Caco-2 (cell line): ENCODE measurements at regions not wholly inside any gene's neighbourhood (a gene's known extent, or its start where the extent isn't known, plus 50 kb on each side); places are given as distances from the start of the nearest gene placed in this dataset.
A peak's percentile ranks its signal among the peaks of the same experiment; 100 is the strongest.

ENCODE experiments used
- BruUV-seq: library from RNA; stranded (reverse); fragments of 400-500 nt; replicated peaks from 2 replicates; lab custom pipeline; 2021; lab: Mats Ljungman, UMichigan
- CTCF ChIA-PET: fragments of 300-600 bp; sonication (Branson Sonifier 250); formaldehyde crosslinking; loops from one replicate; lab custom pipeline; 2022; ENCODE audit warnings: antibody characterized with exemption; lab: Charles Lee
- POLR2A ChIA-PET: fragments of 300-600 bp; sonication (Branson Sonifier 250); formaldehyde crosslinking; loops from one replicate; lab custom pipeline; 2022; ENCODE audit warnings: antibody characterized with exemption; lab: Charles Lee
- DNase-seq, 2 experiments: peaks; one replicate each; pipeline versions ENCODE4 v3.0.0 to v3.0.0-alpha.2; 2020 to 2022
- H3K27me3 ChIP-seq: replicated peaks from 2 replicates; pipeline ENCODE4 v1.6.0; 2011; ENCODE audit warnings: low read length; ENCODE audit not compliant: control insufficient read depth, insufficient read depth
- H3K36me3 ChIP-seq: 2 replicates; pipeline ENCODE4 v1.5.1; 2011; ENCODE audit warnings: low read length; ENCODE audit not compliant: control insufficient read depth, insufficient read depth
- H3K4me1 ChIP-seq: fragments of 250-450 bp; sonication (Bioruptor Pico); 2 replicates; pipeline ENCODE4 v1.5.1; 2020; ENCODE audit warnings: mild to moderate bottlenecking
- H3K4me3 ChIP-seq: 2 replicates; pipeline ENCODE4 v1.5.1; 2011; ENCODE audit warnings: low read depth, mild to moderate bottlenecking, control low read depth, low read length
- H3K9me3 ChIP-seq: fragments of 250-450 bp; sonication (Bioruptor Pico); 2 replicates; pipeline ENCODE4 v1.5.1; 2020; ENCODE audit warnings: mild to moderate bottlenecking, moderate library complexity
- H3K27ac Mint-ChIP-seq: one replicate; pipeline ENCODE4 v1.8.0; 2022; ENCODE audit warnings: mixed read lengths; ENCODE audit not compliant: unreplicated experiment
- H3K27me3 Mint-ChIP-seq: one replicate; pipeline ENCODE4 v1.8.0; 2022; ENCODE audit warnings: mixed read lengths; ENCODE audit not compliant: insufficient read depth, unreplicated experiment
- H3K36me3 Mint-ChIP-seq: one replicate; pipeline ENCODE4 v1.8.0; 2022; ENCODE audit warnings: mild to moderate bottlenecking, mixed read lengths; ENCODE audit not compliant: insufficient read depth, unreplicated experiment
- H3K4me1 Mint-ChIP-seq: one replicate; pipeline ENCODE4 v1.8.0; 2022; ENCODE audit warnings: low read depth, mixed read lengths; ENCODE audit not compliant: unreplicated experiment
- H3K4me3 Mint-ChIP-seq: one replicate; pipeline ENCODE4 v1.8.0; 2022; ENCODE audit warnings: mild to moderate bottlenecking, moderate library complexity, mixed read lengths; ENCODE audit not compliant: unreplicated experiment
- H3K9me3 Mint-ChIP-seq: one replicate; pipeline ENCODE4 v1.8.0; 2022; ENCODE audit warnings: mixed read lengths; ENCODE audit not compliant: unreplicated experiment
- CTCF ChIP-seq, 2 experiments: fragments of 200-600 bp in 1 of 2; IDR thresholded peaks; 1 replicate in 1 of 2; 2 replicates in 1 of 2; pipeline versions ENCODE4 v1.5.1 to v1.8.0; 2011 to 2022; ENCODE audit warnings: antibody characterized with exemption in 1 of 2, control low read depth in 1 of 2, inconsistent platforms in 1 of 2, low read depth in 1 of 2, low read length in 1 of 2, mild to moderate bottlenecking in 1 of 2, moderate library complexity in 1 of 2; ENCODE audit not compliant: insufficient read depth in 1 of 2, severe bottlenecking in 1 of 2, unreplicated experiment in 1 of 2
- intact Hi-C: fragments of 100-400 bp; cut with micrococcal nuclease; formaldehyde crosslinking; loops from one replicate; pipeline ENCODE4 v1.10.0; 2022; ENCODE audit not compliant: unreplicated experiment

GRCh38 chr14:80358112-80358511 is 146.8 kb upstream of the DIO2 start:
- no peaks in the 10 kb centered on the region for H3K4me1 Mint-ChIP-seq
- Histone ChIP-seq H3K27me3 (no peaks in the 10 kb centered on the region), H3K4me3 (no peak overlapping the region), H3K4me1 (no peaks in the 10 kb centered on the region), H3K36me3 (no peaks in the 10 kb centered on the region), H3K9me3 (no peaks in the 10 kb centered on the region)
- CTCF ChIA-PET = no interaction called here
- BruUV-seq = no TSS peak
- no peaks in the 10 kb centered on the region for H3K9me3 Mint-ChIP-seq
- H3K36me3 Mint-ChIP-seq = no peaks in the 10 kb centered on the region
- TF ChIP-seq CTCF (IDR thresholded peaks at IDR 0.05; ENCODE audit: insufficient read depth in 1 of 2, low read depth in 1 of 2, low read length in 1 of 2, severe bottlenecking in 1 of 2, unreplicated experiment in 1 of 2) = no peak
- intact Hi-C loops = no loop called here
- H3K27me3 Mint-ChIP-seq = no peaks in the 10 kb centered on the region
- POLR2A ChIA-PET = no interaction called here
- H3K27ac Mint-ChIP-seq = no peak overlapping the region
- no peak overlapping the region for H3K4me3 Mint-ChIP-seq
- no peak for DNase-seq

- H3K27me3 ChIP-seq = no peaks in the 10 kb centered on the region
- DNase-seq = peak in 1 of 2 experiments; percentile 21
- no TSS peak for BruUV-seq
- H3K4me3 Mint-ChIP-seq = no peak overlapping the region
- no peaks in the 10 kb centered on the region for H3K9me3 ChIP-seq
- H3K27me3 Mint-ChIP-seq = no peaks in the 10 kb centered on the region
- POLR2A ChIA-PET = no interaction called here
- H3K9me3 Mint-ChIP-seq = no peaks in the 10 kb centered on the region
- no peaks in the 10 kb centered on the region for H3K36me3 ChIP-seq
- no peaks in the 10 kb centered on the region for H3K4me1 ChIP-seq
- CTCF ChIA-PET = interaction anchor here (1.4 kb wide), 1 partner anchor 9 kb away, joined by 5 read pairs; no protein-coding TSS in a partner anchor
- H3K36me3 Mint-ChIP-seq = no peaks in the 10 kb centered on the region
- H3K4me1 Mint-ChIP-seq = no peaks in the 10 kb centered on the region
- no peak overlapping the region for H3K27ac Mint-ChIP-seq
- intact Hi-C loops = loop anchor here (1.0 kb wide), 1 partner anchor 300 kb away; no protein-coding TSS in a partner anchor
- peak; percentile 47 to 52 for TF ChIP-seq CTCF (IDR thresholded peaks at IDR 0.05; ENCODE audit: insufficient read depth in 1 of 2, low read depth in 1 of 2, low read length in 1 of 2, severe bottlenecking in 1 of 2, unreplicated experiment in 1 of 2)
- H3K4me3 ChIP-seq = no peak overlapping the region
Observed at GRCh38 chr14:80356413-80356812, 145.1 kb upstream of the DIO2 start.

GRCh38 chr14:80354860-80355581 is 143.7 kb upstream of the DIO2 start:
- Histone ChIP-seq H3K27me3 (no peaks in the 10 kb centered on the region), H3K4me3 (no peak overlapping the region), H3K36me3 (no peaks in the 10 kb centered on the region), H3K4me1 (no peaks in the 10 kb centered on the region), H3K9me3 (no peaks in the 10 kb centered on the region)
- intact Hi-C loops = no loop called here
- H3K4me3 Mint-ChIP-seq = no peak overlapping the region
- no peak overlapping the region for H3K27ac Mint-ChIP-seq
- CTCF ChIA-PET = interaction anchor here (1.4 kb wide), 1 partner anchor 8 kb away, joined by 5 read pairs; no protein-coding TSS in a partner anchor
- POLR2A ChIA-PET = no interaction called here
- no TSS peak for BruUV-seq
- no peaks in the 10 kb centered on the region for H3K36me3 Mint-ChIP-seq
- no peak for TF ChIP-seq CTCF (IDR thresholded peaks at IDR 0.05; ENCODE audit: insufficient read depth in 1 of 2, low read depth in 1 of 2, low read length in 1 of 2, severe bottlenecking in 1 of 2, unreplicated experiment in 1 of 2)
- no peak for DNase-seq
- no peaks in the 10 kb centered on the region for H3K27me3 Mint-ChIP-seq
- no peaks in the 10 kb centered on the region for H3K9me3 Mint-ChIP-seq
- H3K4me1 Mint-ChIP-seq = no peaks in the 10 kb centered on the region
